ENCODE measurements at regions not wholly inside any gene's neighbourhood (a gene's known extent, or its start where the extent isn't known, plus 50 kb on each side); places are given as distances from the start of the nearest gene placed in this dataset.

DNA sequence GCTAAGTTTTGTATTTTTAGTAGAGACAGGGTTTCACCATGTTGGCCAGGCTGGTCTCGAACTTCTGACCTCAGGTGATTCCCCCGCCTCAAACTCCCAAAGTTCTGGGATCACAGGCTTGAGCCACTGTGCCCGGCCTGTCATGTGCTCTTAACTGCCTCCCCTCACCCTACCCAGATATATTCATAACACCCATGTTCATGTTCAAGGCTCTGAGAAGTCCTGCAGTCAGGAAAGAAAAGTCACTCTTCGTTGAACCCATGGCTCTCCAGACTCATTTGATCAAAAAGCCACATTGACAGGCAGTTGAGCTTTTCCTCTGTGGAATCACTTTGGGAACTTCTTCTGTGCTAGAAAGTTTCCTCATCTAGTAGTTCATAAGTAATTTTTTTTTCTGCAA lies 545.5 kb upstream of the TBX3 start:
- no peak for DNase-seq (ENCODE audit: low read depth in 2 of 2)
- Histone ChIP-seq H3K4me2 (ENCODE audit: extremely low read depth, insufficient read depth, low read length) (no peak overlapping the region), H3K27ac (ENCODE audit: insufficient read depth, low read length) (no peak overlapping the region), H3K79me2 (ENCODE audit: control insufficient read depth, insufficient read depth, low read length) (no peaks in the 10 kb centered on the region), H3K9me3 (ENCODE audit: control insufficient read depth, insufficient read depth, low read depth, low read length) (no peaks in the 10 kb centered on the region), H3K36me3 (ENCODE audit: control insufficient read depth, insufficient read depth, low read length) (no peaks in the 10 kb centered on the region), H3K4me1 (ENCODE audit: control insufficient read depth, extremely low read depth, insufficient read depth, low read length) (no peaks in the 10 kb centered on the region), H3K27me3 (ENCODE audit: control insufficient read depth, insufficient read depth, low read length) (no peaks in the 10 kb centered on the region), H2AFZ (ENCODE audit: low read length) (no peak overlapping the region), H3K9ac (ENCODE audit: insufficient read depth, low read length) (no peak overlapping the region), H3K4me3 (replicated peaks in 1 of 4; ENCODE audit: control extremely low read depth in 1 of 4, insufficient read depth in 1 of 4, low read depth in 3 of 4, low read length in 4 of 4) (no peak overlapping the region), H4K20me1 (ENCODE audit: control insufficient read depth, extremely low read depth, insufficient read depth, low read length) (no peaks in the 10 kb centered on the region)
- TF ChIP-seq, protein P1, sequence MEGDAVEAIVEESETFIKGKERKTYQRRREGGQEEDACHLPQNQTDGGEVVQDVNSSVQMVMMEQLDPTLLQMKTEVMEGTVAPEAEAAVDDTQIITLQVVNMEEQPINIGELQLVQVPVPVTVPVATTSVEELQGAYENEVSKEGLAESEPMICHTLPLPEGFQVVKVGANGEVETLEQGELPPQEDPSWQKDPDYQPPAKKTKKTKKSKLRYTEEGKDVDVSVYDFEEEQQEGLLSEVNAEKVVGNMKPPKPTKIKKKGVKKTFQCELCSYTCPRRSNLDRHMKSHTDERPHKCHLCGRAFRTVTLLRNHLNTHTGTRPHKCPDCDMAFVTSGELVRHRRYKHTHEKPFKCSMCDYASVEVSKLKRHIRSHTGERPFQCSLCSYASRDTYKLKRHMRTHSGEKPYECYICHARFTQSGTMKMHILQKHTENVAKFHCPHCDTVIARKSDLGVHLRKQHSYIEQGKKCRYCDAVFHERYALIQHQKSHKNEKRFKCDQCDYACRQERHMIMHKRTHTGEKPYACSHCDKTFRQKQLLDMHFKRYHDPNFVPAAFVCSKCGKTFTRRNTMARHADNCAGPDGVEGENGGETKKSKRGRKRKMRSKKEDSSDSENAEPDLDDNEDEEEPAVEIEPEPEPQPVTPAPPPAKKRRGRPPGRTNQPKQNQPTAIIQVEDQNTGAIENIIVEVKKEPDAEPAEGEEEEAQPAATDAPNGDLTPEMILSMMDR (conservative IDR thresholded peaks at IDR 0.05 in 1 of 2, IDR thresholded peaks at IDR 0.05 in 1 of 2; ENCODE audit: low read depth in 1 of 2, low read length in 2 of 2) = no peak
- TF ChIP-seq EZH2 (IDR thresholded peaks at IDR 0.05; ENCODE audit: low read length, missing control alignments) = no peak

GRCh38 chr12:115228434-115228833 lies 544.5 kb upstream of the TBX3 start:
- Histone ChIP-seq H3K79me2 (ENCODE audit: control insufficient read depth, insufficient read depth, low read length) (no peaks in the 10 kb centered on the region), H3K27me3 (ENCODE audit: control insufficient read depth, insufficient read depth, low read length) (no peaks in the 10 kb centered on the region)

DNA sequence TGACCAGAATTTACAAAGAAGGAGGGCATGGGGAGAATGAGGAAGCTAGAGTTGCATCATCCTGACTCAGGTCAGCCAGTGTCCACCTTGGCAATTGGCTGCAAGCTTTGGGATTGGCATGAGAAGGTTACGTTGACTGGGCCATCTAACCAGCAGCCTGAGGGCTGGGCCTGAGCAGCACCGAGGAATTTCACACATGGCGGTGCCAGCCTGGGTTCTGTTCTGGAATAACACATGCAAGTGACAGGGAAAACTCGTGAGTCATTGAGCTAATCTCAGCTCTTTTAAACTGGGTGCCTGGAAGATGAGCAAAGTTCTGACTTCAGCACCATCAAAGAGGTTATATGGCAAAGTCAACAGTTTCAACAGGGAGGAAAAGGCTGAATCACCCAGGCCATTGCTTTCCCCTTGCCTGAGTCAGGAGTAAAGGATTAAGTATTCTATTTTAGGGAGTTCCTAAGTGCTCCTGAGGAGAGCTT lies 543.2 kb upstream of the TBX3 start:
- no peak overlapping the region for H3K4me3 ChIP-seq (replicated peaks in 1 of 4; ENCODE audit: control extremely low read depth in 1 of 4, insufficient read depth in 1 of 4, low read depth in 3 of 4, low read length in 4 of 4)
- no peaks in the 10 kb centered on the region for H3K27me3 ChIP-seq (ENCODE audit: control insufficient read depth, insufficient read depth, low read length)
- H4K20me1 ChIP-seq (ENCODE audit: control insufficient read depth, extremely low read depth, insufficient read depth, low read length) = no peaks in the 10 kb centered on the region
- TF ChIP-seq, protein P1 (conservative IDR thresholded peaks at IDR 0.05 in 1 of 2, IDR thresholded peaks at IDR 0.05 in 1 of 2; ENCODE audit: low read depth in 1 of 2, low read length in 2 of 2) = no peak
- TF ChIP-seq EZH2 (IDR thresholded peaks at IDR 0.05; ENCODE audit: low read length, missing control alignments) = no peak
- H2AFZ ChIP-seq (ENCODE audit: low read length) = no peak overlapping the region
- no peak overlapping the region for H3K4me2 ChIP-seq (ENCODE audit: extremely low read depth, insufficient read depth, low read length)
- no peaks in the 10 kb centered on the region for H3K9me3 ChIP-seq (ENCODE audit: control insufficient read depth, insufficient read depth, low read depth, low read length)
- no peaks in the 10 kb centered on the region for H3K4me1 ChIP-seq (ENCODE audit: control insufficient read depth, extremely low read depth, insufficient read depth, low read length)
- H3K36me3 ChIP-seq (ENCODE audit: control insufficient read depth, insufficient read depth, low read length) = no peaks in the 10 kb centered on the region
- no peak overlapping the region for H3K9ac ChIP-seq (ENCODE audit: insufficient read depth, low read length)
- DNase-seq (ENCODE audit: low read depth in 2 of 2) = peak; percentile 62 to 80
- H3K27ac ChIP-seq (ENCODE audit: insufficient read depth, low read length) = no peak overlapping the region
- H3K79me2 ChIP-seq (ENCODE audit: control insufficient read depth, insufficient read depth, low read length) = no peaks in the 10 kb centered on the region

More at GRCh38 chr12:115228434-115228833, 544.5 kb upstream of the TBX3 start:
- no peak for DNase-seq (ENCODE audit: low read depth in 2 of 2)
- H3K9ac ChIP-seq (ENCODE audit: insufficient read depth, low read length) = no peak overlapping the region
- no peak overlapping the region for H3K4me3 ChIP-seq (replicated peaks in 1 of 4; ENCODE audit: control extremely low read depth in 1 of 4, insufficient read depth in 1 of 4, low read depth in 3 of 4, low read length in 4 of 4)
- H2AFZ ChIP-seq (ENCODE audit: low read length) = no peak overlapping the region
- H3K4me1 ChIP-seq (ENCODE audit: control insufficient read depth, extremely low read depth, insufficient read depth, low read length) = no peaks in the 10 kb centered on the region
- H3K27ac ChIP-seq (ENCODE audit: insufficient read depth, low read length) = no peak overlapping the region
- H3K36me3 ChIP-seq (ENCODE audit: control insufficient read depth, insufficient read depth, low read length) = no peaks in the 10 kb centered on the region
- no peaks in the 10 kb centered on the region for H4K20me1 ChIP-seq (ENCODE audit: control insufficient read depth, extremely low read depth, insufficient read depth, low read length)
- no peak overlapping the region for H3K4me2 ChIP-seq (ENCODE audit: extremely low read depth, insufficient read depth, low read length)
- TF ChIP-seq, protein P1 (conservative IDR thresholded peaks at IDR 0.05 in 1 of 2, IDR thresholded peaks at IDR 0.05 in 1 of 2; ENCODE audit: low read depth in 1 of 2, low read length in 2 of 2) = no peak
- no peak for TF ChIP-seq EZH2 (IDR thresholded peaks at IDR 0.05; ENCODE audit: low read length, missing control alignments)
- no peaks in the 10 kb centered on the region for H3K9me3 ChIP-seq (ENCODE audit: control insufficient read depth, insufficient read depth, low read depth, low read length)

Measured in fibroblast of lung (primary cell).